GM19025 (cell line): ENCODE measurements at regions not wholly inside any gene's neighbourhood (a gene's known extent, or its start where the extent isn't known, plus 50 kb on each side); places are given as distances from the start of the nearest gene placed in this dataset.
"Not testable (repeated sequence)": the region's sequence is repeated elsewhere in the genome, so short reads cannot be mapped to it uniquely, and the experiment has no call there.

Source experiments
- ATAC-seq: cut with Tn5 transposase; IDR thresholded peaks from one replicate; pipeline ENCODE4 v1.9.1; 2021; ENCODE audit warnings: mild to moderate bottlenecking, low read depth, moderate library complexity; ENCODE audit not compliant: unreplicated experiment

DNA sequence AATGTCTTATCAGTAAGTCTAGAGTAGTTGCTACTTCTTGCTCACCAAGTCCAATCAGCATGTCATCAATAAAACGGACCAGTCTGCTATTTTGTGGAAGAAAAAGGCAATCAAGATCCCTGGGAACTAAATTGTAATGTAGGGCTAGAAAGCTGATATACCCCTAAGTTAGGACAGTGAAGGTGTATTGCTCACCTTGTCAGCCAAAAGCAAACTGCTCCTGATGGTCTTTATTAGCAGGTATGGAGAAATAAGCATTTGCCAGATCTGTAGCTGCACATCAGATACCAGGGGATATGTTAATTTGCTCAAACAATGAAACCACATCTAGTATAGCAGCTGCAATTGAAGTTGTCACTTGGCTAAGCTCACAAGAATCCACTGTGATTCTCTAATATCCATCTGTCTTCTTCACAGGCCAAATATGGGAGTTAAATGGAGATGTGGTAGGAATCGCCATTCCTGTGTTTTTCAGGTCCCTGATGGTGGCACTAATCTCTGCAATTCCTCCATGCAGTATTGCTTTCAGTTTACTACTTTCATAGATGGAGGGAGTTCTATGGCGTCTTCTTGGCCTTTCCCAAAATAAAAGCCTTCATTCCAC, 75.0 kb downstream of the TMEM237 start:
- ATAC-seq: no peak

DNA sequence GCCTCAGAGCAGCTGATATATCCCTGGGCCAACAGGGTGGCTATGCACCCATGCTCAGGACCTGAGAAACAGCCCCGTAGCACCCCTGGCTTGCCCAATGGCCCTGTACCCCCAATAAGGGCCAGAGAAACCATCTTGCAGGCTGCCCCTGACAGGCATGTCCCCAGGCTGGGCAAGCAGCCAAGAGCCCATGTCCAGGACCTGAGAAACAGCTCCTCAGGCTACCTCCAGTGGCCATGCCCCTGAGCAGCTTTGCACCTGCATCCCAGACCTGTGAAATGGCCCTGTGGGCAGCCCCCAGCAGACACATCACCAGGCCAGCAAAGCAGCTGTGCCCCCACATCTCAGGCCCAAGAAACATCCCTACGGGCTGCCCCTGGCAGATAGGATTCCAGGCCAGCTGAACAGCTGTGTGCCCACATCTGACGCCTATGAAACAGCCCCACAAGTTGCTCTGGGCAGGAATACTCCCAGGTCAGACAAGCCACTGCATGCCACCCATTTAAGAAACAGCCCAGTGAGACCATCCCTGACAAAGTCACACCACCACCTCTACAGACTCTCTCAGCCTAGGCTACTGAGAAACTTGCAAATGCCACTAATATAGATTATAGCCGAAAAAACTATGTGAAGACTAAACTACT, 84.1 kb downstream of the TMEM237 start:
- no peak for ATAC-seq

DNA sequence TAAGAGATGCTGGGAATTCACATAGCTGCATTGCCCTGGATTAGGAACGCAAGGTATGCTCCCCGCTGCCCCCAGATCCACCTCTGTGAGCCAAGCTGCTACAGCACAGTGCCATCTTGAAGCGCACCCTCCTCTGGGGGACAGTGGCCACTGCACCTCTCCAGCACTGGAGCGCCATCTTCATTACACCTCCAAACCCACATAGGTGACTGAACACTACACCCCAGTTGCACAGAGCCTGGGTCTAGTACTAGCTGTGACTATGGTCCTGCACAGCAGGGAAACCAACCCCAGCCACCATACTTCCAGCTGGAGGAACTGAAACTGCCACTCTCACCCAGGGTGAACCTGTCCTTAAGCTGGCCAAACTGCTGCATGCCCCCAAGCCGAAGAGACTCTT, 84.6 kb downstream of the TMEM237 start:
- ATAC-seq: no peak

DNA sequence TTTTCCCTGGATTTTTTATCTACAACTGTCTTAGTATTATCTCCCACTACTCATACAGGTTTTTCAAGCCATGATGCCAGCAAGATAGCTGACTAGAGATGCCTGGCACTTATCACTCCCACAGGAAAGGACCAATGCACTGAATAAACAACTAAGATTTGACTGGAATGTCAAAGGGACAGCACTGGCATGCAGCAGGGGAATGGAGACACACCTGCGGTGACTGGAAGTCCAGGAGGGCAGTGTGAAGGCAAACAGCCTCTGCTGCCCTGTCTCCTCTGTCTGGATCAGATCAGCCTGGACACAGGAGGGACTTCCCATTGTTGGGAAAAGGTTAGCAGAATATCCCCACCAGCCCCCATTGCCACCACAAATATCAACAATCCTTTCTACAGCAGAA, 85.1 kb downstream of the TMEM237 start:
- no peak for ATAC-seq

DNA sequence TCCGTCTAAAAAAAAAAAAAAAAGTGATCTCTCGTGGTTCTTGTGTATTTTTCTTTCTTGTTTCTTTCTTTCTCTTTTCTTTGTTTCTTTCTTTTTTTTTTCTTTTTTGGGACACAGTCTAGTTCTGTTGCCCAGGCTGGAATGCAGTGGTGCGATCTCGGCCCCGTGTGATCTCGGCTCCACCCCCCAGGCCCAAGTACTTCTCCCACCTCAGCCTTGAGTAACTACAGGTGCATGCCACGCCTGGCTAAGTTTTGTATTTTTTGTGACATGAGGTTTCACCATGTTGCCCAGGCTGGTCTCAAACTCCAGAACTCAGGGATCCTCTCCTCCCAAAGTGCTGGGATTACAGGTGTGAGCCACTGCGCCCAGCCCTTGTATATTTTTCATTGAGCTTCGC, 91.4 kb downstream of the TMEM237 start:
- ATAC-seq: no peak

DNA sequence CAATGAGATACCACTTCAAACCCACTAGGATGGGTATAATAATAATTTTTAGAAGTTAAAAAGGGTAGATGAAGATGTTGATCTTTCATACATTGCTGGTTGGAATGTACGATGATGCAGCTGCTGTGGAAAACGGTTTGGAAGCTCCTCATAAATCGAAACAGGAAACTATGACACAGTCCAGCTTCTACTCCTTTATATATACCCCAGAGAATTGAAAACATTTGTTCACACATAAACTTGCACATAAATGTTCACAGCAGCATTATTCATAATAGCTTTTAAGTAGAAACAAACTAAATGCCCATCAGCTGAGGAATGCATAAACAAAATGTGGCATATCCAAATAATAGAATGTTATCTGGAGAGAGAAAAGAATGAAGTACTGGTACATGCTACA, 95.0 kb downstream of the STRADB start:
- no peak for ATAC-seq

DNA sequence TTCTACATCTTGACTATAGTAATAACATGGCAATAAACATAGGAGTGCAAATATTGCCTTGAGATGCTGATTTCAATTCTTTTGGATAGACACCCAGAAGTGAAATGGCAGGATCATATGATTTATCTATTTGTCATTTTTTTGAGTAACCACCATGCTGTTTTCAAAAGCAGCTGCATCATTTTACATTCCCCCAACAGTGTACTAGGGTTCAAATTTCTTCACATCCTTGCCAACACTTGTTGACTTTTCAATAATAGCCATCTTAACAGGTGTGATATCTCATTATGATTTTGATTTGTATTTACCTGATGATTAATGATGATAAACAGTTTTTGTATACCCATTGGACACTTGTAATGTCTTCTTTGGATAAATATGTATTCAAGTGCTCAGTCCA, 90.8 kb downstream of the STRADB start:
- no peak for ATAC-seq

DNA sequence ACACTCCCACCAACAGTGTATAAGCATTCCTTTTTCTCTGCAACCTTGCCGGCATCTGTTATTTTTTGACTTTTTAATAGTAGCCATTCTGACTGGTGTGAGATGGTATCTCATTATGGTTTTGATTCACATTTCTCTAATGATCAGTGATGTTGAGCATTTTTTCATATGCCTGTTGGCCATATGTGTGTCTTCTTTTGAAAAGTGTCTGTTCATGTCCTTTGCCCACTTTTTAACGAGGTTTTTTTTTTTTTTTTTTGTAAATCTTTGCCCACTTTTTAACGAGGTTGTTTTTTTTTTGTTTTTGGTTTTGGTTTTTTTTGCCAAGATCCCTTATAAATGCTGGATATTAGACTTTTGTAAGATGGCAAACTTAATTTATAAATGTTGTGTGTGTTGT, 87.7 kb downstream of the STRADB start:
- ATAC-seq: not testable (repeated sequence)

DNA sequence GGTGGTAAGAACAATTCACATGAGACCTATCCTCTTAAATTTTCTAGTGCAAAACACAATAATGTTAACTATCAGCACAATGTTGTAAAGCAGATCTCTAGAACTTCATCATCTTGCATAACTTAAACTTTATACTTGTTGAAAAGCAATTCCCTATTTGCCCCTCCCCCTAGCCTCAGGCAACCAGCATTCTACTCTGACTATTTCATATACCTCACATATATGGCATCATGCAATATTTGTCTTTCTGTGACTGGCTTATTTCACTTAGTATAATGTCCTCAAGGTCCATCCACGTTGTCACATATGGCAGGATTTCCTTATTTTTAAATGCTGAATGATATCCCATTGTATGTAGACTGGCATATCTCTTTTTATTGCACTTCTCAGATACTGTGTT, 86.5 kb downstream of the STRADB start:
- ATAC-seq: no peak

DNA sequence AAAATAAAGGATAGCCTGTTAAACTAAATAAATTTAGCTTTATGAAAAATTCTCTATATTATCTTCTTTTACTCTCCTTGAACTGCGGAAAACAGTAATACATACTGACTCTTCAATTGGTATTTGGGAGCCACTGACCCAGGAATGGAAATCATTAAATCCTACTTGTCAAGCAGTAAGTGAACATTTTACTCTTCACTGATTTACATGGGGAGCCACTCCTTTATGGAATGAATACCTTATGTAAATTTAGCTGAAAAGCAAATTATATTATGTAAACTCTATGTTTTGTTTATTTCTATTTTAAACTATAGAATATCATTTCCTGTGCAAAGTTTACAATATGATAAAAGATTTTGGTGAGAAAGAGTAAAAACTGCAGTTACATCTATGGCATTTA, 85.2 kb downstream of the STRADB start:
- ATAC-seq: no peak

DNA sequence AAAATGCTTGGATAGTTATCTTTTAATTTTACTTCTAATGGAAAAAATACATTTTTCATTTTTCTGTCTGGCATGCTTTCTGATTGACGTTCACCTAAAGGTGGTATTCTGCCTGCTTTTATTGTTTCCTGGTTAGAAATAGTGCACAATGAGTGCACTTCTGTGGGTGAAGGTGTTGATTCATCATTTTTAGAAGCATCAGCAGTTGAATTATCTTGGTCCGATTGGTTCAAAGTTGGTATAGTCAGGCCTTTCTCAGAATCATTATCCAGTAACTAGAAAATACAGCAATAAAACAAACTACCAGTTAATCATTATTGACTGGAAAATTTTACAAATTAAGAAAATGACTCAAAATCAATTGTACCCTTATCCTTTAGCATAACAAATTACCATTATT, 84.5 kb downstream of the STRADB start:
- ATAC-seq: no peak

DNA sequence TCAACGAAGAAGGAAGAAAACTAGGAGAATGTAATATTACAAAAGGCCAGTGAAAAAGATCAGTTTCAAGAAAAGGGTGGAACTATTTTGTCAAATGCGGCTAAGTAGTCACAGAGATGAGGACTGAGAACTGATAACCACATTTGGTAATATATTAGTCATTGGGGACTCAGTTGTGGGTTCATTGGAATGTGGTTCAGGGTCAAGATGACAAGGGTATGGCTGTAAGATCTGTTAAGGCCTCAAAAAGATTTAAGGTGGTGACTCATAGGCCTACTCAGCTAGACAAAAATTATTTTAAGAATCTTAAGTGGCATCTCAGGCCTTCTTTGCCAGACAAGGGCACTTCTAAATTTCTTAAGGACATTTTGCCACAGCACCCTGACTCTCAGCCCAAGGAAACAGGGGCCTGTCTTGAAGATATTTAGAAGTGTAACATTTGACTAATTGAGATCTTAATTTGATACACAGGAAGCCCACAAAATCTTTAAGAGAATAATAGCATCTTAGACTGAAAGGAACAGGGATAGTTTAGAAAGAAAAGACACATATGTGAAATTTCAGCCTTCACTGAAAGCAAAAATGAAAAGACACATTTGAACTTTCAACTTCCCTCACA, 81.3 kb downstream of the STRADB start:
- peak; percentile 89 for ATAC-seq
